Hepatocyte (in vitro differentiated cells): ENCODE measurements at regions not wholly inside any gene's neighbourhood (a gene's known extent, or its start where the extent isn't known, plus 50 kb on each side); places are given as distances from the start of the nearest gene placed in this dataset.

Experiments
- DNase-seq: peaks from one replicate; pipeline ENCODE4 v3.0.0-alpha.2; 2016; ENCODE audit warnings: low spot score
- H2AFZ ChIP-seq: fragments of 200-600 bp; sonication (generic); 2 replicates; pipeline ENCODE4 v1.6.0; 2016; ENCODE audit warnings: antibody characterized with exemption, mild to moderate bottlenecking
- H3K27ac ChIP-seq: fragments of 200-600 bp; sonication (generic); 2 replicates; pipeline ENCODE4 v1.5.1; 2016; ENCODE audit warnings: mild to moderate bottlenecking
- H3K27me3 ChIP-seq: fragments of 200-600 bp; sonication (generic); 2 replicates; pipeline ENCODE4 v1.6.1; 2016
- H3K36me3 ChIP-seq: fragments of 200-600 bp; sonication (generic); replicated peaks from 2 replicates; pipeline ENCODE4 v1.5.1; 2016; ENCODE audit warnings: low read depth; ENCODE audit not compliant: insufficient read depth
- H3K4me1 ChIP-seq: fragments of 200-600 bp; sonication (generic); 2 replicates; pipeline ENCODE4 v1.5.1; 2016; ENCODE audit warnings: mild to moderate bottlenecking, moderate library complexity; ENCODE audit not compliant: insufficient read depth
- H3K4me2 ChIP-seq: fragments of 200-600 bp; sonication (generic); 2 replicates; pipeline ENCODE4 v1.6.0; 2016
- H3K4me3 ChIP-seq: fragments of 200-600 bp; sonication (generic); 2 replicates; pipeline ENCODE4 v1.5.1; 2016; ENCODE audit warnings: mild to moderate bottlenecking
- H3K79me2 ChIP-seq: fragments of 200-600 bp; sonication (generic); 2 replicates; pipeline ENCODE4 v1.6.0; 2017; ENCODE audit warnings: mild to moderate bottlenecking
- H3K9me2 ChIP-seq: fragments of 200-600 bp; sonication (generic); replicated peaks from 2 replicates; pipeline ENCODE4 v1.6.0; 2017; ENCODE audit warnings: mild to moderate bottlenecking; ENCODE audit not compliant: insufficient read depth
- H3K9me3 ChIP-seq: fragments of 200-600 bp; sonication (generic); 2 replicates; pipeline ENCODE4 v1.5.1; 2016; ENCODE audit warnings: low read depth, mild to moderate bottlenecking
- H4K20me1 ChIP-seq: fragments of 200-600 bp; sonication (generic); 2 replicates; pipeline ENCODE4 v1.6.0; 2016; ENCODE audit warnings: mild to moderate bottlenecking; ENCODE audit not compliant: insufficient read depth, poor library complexity, severe bottlenecking
- EZH2 ChIP-seq: fragments of 200-600 bp; sonication (generic); IDR thresholded peaks from 2 replicates; pipeline ENCODE4 v1.6.1; 2016; ENCODE audit warnings: antibody characterized with exemption, mild to moderate bottlenecking, borderline replicate concordance
- EZH2phosphoT487 ChIP-seq: fragments of 200-600 bp; sonication (generic); IDR thresholded peaks from one replicate; pipeline ENCODE4 v1.6.1; 2018; ENCODE audit warnings: antibody characterized with exemption, mild to moderate bottlenecking, low read depth, moderate library complexity; ENCODE audit not compliant: unreplicated experiment, severe bottlenecking
- WGBS: methylation state at CpG from one replicate; pipeline ENCODE4 v1.1.6; 2016; ENCODE audit warnings: low lambda C conversion rate; ENCODE audit errors: missing lambda C conversion rate; 5-methylcytosine and 5-hydroxymethylcytosine counted together
- TF ChIP-seq, protein P1 (sequence below): fragments of 200-600 bp; sonication (generic); IDR thresholded peaks from 2 replicates; pipeline ENCODE4 v1.5.1; 2016; ENCODE audit warnings: antibody characterized with exemption, mild to moderate bottlenecking; ENCODE audit not compliant: poor library complexity

DNA sequence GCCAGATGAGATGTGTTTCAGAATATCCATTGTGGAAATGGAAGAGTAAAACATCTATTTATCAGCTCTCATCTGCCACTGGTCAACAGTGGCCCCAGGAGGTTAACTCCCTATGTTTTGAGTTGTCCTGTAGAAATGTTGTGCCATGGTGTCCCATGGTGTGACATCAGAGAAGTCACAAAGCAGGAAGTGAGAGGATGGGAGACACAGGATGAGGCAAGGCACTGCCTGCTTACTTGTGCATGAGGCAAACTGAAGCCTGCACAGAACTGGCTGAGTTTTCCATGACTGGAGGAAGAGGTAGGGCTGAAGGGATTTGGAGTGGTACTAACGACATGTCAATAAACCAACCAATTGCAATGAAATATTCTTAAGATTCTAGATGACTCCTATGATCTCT lies 131.5 kb upstream of the ZNF644 start:
- no peaks in the 10 kb centered on the region for H3K9me3 ChIP-seq
- no peaks in the 10 kb centered on the region for H3K9me2 ChIP-seq
- H3K27ac ChIP-seq, result no peak overlapping the region
- WGBS, result 93% methylated on average over 1 of the region's 1 CpG
- no peak for DNase-seq
- H4K20me1 ChIP-seq, result no peaks in the 10 kb centered on the region
- no peaks in the 10 kb centered on the region for H3K36me3 ChIP-seq
- no peak overlapping the region for H2AFZ ChIP-seq
- TF ChIP-seq, protein P1, sequence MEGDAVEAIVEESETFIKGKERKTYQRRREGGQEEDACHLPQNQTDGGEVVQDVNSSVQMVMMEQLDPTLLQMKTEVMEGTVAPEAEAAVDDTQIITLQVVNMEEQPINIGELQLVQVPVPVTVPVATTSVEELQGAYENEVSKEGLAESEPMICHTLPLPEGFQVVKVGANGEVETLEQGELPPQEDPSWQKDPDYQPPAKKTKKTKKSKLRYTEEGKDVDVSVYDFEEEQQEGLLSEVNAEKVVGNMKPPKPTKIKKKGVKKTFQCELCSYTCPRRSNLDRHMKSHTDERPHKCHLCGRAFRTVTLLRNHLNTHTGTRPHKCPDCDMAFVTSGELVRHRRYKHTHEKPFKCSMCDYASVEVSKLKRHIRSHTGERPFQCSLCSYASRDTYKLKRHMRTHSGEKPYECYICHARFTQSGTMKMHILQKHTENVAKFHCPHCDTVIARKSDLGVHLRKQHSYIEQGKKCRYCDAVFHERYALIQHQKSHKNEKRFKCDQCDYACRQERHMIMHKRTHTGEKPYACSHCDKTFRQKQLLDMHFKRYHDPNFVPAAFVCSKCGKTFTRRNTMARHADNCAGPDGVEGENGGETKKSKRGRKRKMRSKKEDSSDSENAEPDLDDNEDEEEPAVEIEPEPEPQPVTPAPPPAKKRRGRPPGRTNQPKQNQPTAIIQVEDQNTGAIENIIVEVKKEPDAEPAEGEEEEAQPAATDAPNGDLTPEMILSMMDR, result no peak
- TF ChIP-seq EZH2, result no peak
- no peak for TF ChIP-seq EZH2phosphoT487
- H3K4me2 ChIP-seq, result no peak overlapping the region
- no peaks in the 10 kb centered on the region for H3K4me1 ChIP-seq
- H3K27me3 ChIP-seq, result no peaks in the 10 kb centered on the region
- no peak overlapping the region for H3K4me3 ChIP-seq
- H3K79me2 ChIP-seq, result no peaks in the 10 kb centered on the region

DNA sequence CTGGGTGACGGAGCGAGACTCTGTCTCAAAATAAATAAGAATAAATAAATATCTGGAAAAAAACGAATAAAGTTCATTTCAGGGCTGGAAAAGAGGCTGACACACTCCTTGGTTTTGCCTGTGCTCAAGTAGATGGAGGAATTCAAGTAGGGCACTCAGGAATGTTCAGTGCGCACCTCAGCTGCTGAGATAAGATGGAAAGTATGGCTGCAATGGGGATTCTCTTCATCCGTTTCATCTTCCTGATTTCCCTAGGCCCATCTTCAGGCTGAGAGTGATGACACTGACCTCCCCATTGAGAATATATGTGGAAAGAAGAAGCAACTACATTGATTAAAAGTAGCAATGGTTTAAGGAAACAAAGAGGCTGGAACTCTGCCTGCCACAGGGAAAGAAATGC lies 130.5 kb upstream of the ZNF644 start:
- Histone ChIP-seq H3K79me2 (no peaks in the 10 kb centered on the region), H3K9me3 (no peaks in the 10 kb centered on the region), H3K27me3 (no peaks in the 10 kb centered on the region), H3K4me1 (no peaks in the 10 kb centered on the region), H3K9me2 (no peaks in the 10 kb centered on the region), H3K4me2 (no peak overlapping the region), H2AFZ (no peak overlapping the region), H4K20me1 (no peaks in the 10 kb centered on the region), H3K27ac (no peak overlapping the region), H3K36me3 (no peaks in the 10 kb centered on the region), H3K4me3 (no peak overlapping the region)
- TF ChIP-seq, protein P1, result no peak
- TF ChIP-seq EZH2phosphoT487 (no peak), EZH2 (no peak)
- WGBS, result 68% methylated on average over 5 of the region's 5 CpGs
- no peak for DNase-seq

DNA sequence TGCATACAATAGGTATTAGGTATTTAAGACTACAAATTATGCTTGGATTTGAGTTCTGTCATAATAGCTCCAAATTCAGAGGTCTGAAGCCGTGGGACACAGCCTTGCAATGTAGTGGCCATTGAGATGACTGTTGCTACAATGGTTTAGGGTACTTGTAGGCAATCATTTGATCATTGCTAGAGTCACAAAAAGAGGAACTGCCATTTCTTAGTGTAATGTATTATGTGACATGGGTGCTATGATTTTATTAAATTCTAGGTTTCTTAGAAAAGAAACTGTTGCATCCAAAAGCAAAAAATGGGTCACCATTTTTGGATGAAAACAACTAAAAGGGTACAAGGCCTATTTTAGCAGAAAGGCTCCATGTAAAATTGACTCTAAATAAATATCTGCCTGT lies 129.9 kb upstream of the ZNF644 start:
- H4K20me1 ChIP-seq, result no peaks in the 10 kb centered on the region
- H3K36me3 ChIP-seq, result no peaks in the 10 kb centered on the region
- no peaks in the 10 kb centered on the region for H3K79me2 ChIP-seq
- H3K9me2 ChIP-seq, result no peaks in the 10 kb centered on the region
- H3K27me3 ChIP-seq, result no peaks in the 10 kb centered on the region
- H3K4me1 ChIP-seq, result no peaks in the 10 kb centered on the region
- no peak for DNase-seq
- H3K4me2 ChIP-seq, result no peak overlapping the region
- no peak overlapping the region for H2AFZ ChIP-seq
- no peak overlapping the region for H3K4me3 ChIP-seq
- no peak overlapping the region for H3K27ac ChIP-seq
- TF ChIP-seq EZH2 (no peak), EZH2phosphoT487 (no peak)
- TF ChIP-seq, protein P1, result no peak
- WGBS, result 96% methylated on average over 1 of the region's 1 CpG
- no peaks in the 10 kb centered on the region for H3K9me3 ChIP-seq

DNA sequence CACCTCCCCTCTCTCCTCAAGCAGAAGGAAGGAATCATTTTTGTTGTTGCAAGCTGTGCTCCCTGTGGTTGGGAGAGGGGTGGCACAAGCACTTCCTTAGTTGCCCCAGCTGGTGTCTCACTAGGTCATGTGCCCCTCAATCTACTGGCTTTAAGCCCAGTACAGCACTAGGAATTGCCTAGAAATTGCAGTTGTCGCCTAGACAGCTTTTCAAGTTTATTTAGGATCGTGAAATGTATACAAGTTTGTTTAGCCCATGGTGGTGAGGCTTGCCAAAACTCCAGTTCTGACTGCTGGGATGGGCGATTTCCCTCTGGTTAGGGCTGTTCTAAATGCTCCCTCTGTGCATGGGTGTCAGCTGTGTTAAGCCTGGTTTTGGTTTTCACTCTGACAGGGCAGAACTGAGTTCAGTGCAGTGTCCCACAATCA lies 126.8 kb upstream of the ZNF644 start:
- Histone ChIP-seq H3K79me2 (no peaks in the 10 kb centered on the region), H3K27ac (no peak overlapping the region)

More for the DNA sequence above, 126.8 kb upstream of the ZNF644 start:
- H3K4me3 ChIP-seq, result no peak overlapping the region
- H3K9me3 ChIP-seq, result no peaks in the 10 kb centered on the region
- no peaks in the 10 kb centered on the region for H3K27me3 ChIP-seq
- H4K20me1 ChIP-seq, result no peaks in the 10 kb centered on the region
- no peak overlapping the region for H2AFZ ChIP-seq
- no peaks in the 10 kb centered on the region for H3K36me3 ChIP-seq
- TF ChIP-seq EZH2phosphoT487 (no peak), EZH2 (no peak)
- TF ChIP-seq, protein P1, result no peak
- no peak for DNase-seq
- no peaks in the 10 kb centered on the region for H3K9me2 ChIP-seq
- H3K4me2 ChIP-seq, result no peak overlapping the region
- H3K4me1 ChIP-seq, result no peaks in the 10 kb centered on the region
- WGBS, result 70% methylated on average over 3 of the region's 3 CpGs
